ENCODE measurements at regions not wholly inside any gene's neighbourhood (a gene's known extent, or its start where the extent isn't known, plus 50 kb on each side); places are given as distances from the start of the nearest gene placed in this dataset.

GRCh38 chr4:14831416-14831815, 170.9 kb upstream of the CPEB2 start:
- DNase-seq = peak; percentile 61 to 65

GRCh38 chr4:14833053-14833452, 169.2 kb upstream of the CPEB2 start:
- DNase-seq = no peak

DNA sequence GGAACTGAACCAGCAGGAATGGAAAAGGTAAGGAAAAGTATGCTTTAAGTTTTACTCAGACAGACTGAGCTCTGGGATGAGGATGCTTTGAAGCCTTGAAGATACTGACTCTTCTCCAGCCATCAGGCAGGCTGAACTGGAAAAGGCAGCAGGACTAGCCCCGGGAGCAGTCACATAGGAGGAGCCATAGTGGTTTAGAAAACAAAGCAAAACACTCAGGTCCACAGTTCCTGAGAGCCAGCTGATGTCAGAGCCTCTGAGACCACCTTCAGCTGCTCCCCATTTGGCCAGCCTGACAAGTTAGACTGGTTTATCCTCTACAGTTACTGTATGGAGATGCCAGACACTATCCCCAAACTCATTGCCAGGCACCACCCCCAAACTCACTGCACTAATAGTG, 167.9 kb upstream of the CPEB2 start:
- no peak for DNase-seq

- peak in 1 of 2 donors; percentile 40 for DNase-seq
Observed at GRCh38 chr4:14835288-14835687, 167.0 kb upstream of the CPEB2 start.

GRCh38 chr4:14835708-14836425, 166.4 kb upstream of the CPEB2 start:
- DNase-seq = no peak

- DNase-seq = no peak
Observed at GRCh38 chr4:14837860-14838259, 164.4 kb upstream of the CPEB2 start.

DNA sequence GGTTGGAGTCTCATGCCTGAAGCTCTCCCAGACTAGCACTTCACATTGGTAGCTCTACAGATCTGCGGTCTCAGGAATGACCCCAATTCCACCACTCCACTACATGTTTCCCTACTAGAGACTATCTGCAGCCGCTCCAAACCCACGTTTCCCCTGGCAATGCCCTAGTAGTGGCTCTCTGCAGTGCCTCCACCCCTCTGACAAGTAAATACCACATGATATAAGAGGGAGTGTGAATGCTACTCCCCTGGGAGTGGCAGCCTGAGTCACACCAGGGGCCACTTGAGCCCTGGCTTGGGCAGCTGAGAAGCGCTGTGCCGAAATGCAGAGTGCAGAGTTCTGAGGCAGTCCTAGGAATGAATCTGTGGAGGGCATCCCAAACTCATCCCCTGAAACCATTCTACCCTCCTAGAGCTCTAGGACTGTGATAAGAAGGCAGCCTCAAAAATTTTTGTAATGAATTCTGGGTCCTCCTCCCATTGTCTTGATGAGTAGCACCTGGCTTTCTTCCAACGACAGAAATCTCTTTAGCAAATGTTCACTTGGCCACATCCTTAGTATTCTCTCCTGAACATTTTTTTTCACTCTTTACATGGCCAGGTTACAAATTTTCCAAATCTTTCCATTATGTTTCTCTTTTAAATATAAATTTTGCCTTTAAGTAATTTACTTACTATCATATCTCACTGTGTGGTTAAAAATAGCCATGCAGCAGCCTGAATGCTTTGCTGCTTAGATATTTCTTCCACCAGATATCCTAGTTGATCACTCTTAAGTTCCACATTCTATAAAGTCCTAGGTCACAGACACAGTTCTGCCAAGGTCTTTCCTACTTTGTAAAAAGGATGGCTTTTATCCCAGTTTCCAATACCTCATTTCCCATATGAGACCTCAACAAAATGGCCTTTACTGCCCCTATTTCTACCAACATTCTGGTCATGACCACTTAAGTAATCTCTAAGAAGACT, 160.2 kb upstream of the CPEB2 start:
- no peak for DNase-seq

GRCh38 chr4:14842964-14843630, 159.2 kb upstream of the CPEB2 start:
- no peak for DNase-seq

DNA sequence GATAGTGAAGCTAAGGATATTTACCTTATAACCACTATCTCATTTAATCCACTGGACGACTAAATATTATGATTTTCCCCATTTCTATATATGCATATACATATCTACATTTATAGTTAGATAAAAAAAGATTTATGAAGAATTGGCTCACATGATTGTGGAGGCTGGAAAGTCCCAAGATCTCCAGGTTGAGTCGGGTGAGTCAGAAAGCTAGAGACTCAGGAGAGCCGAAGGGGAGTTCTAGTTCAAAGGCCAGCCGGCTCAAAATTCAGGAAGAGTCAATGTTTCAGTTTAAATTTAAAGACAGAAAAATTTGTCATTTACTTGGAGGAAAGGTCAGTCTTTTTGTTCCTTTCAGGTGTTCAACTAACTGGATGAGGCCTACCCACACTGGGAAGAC, 158.2 kb upstream of the CPEB2 start:
- DNase-seq = peak in 1 of 2 donors; percentile 55

DNA sequence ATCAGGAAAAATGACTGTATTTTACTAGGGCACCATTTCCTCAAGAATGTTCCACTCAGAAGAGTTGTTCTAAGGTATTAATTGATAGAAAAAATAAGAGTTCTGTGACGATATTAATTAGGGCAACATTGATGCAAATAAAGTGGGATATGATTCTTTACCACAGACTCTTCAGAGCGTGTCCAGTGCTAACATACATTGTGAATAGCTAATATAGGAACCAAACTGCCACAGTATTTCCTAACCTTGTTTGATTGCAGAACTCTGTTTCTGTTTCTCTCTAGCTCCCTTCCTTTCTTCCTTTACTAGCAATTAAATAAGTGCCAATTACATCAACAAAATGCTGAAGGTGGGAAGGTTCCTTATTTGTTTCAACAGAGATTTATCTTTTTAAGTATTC, 154.1 kb upstream of the CPEB2 start:
- DNase-seq = peak; percentile 77 to 80

GRCh38 chr4:14850455-14851097, 151.7 kb upstream of the CPEB2 start:
- peak; percentile 44 to 61 for DNase-seq

GRCh38 chr4:14853176-14853943, 148.9 kb upstream of the CPEB2 start:
- DNase-seq = no peak

GRCh38 chr4:14855719-14856061, 146.6 kb upstream of the CPEB2 start:
- DNase-seq = no peak

- DNase-seq = peak; percentile 95 to 100
Observed at GRCh38 chr4:14856062-14856933, 146.0 kb upstream of the CPEB2 start.

- peak in 1 of 2 donors; percentile 31 for DNase-seq
Observed at GRCh38 chr4:14856934-14857235, 145.4 kb upstream of the CPEB2 start.

DNA sequence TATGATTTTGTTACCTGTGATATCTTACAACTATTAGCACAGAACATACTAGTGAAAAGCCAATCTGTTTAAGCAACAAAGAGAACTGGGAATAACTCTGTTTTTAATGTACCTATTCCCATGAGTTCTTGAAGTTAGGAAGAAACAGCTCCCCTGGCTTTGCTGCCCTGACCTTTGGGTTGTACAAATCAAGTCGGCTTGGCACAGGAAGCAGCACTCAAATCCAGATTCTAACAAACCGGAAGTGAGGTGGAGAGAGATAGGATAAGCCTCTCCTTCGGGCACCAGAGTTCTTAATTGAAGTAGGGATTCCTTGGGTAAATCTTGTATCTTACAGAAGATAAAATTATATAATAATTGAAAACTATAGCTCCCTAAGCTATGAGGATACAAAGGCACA, 144.8 kb upstream of the CPEB2 start:
- no peak for DNase-seq

DNA sequence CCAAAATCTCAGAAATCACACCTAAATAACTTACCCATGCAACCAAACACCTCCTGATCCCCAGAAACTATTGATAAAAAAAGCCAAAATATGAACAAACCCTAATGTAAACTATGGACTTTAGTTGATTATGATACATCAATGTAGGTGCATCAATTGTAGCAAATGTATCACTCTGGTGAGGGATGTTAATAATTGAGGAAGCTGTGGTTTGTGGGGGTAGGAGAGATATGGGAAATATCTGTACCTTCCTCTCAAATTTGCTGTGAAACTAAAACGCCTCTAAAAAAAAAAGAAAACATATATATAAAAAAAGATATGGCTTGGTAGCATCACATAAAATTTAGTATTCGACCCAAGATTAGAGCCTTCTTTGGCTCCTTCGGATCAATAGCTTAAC, 144.3 kb upstream of the CPEB2 start:
- peak; percentile 44 to 69 for DNase-seq

GRCh38 chr4:14862891-14863290, 139.4 kb upstream of the CPEB2 start:
- no peak for DNase-seq

DNA sequence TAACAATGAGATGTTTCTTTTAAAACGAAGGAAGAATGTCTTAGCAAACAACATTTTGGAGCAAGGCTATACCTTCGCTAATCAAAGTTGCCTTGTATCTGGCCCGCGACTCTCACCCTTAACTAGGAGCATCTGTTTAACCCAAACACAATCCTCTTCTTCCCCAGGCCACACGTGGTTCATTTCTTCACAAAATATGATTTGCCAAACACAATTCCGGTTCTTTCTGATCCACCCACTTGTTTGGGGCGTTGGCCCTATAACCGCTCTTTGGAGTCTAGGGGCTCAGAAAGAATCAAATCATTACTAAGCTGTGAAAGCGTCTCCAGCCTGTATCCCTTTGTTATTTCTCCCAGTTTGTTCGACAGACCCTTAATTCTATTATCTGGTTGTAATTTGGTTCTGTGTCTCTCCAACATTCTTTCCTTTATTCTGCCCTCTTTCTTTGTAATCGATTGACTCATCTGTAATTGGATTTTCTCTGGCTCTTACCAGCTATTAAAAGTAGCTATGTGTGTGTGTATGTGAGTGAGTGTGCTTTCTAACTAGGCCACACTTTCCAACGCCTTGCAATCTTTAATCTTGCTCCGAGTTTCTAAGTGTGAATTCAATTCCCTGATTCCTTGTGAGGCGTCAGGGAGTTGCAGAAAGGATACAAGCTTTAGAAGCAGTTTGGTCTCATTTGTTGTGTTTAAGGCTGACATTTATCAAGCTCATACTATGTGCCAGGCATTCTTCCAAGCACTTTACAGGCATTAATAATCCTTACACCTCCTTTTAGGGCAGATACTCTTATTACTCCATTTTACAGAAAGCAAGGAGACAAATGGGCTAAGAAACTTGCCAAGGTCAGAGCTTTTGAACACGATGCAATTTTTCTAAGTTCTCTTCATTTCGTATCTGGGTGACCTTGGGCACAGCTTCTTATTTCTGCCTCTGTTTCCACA, 138.6 kb upstream of the CPEB2 start:
- no peak for DNase-seq

- DNase-seq = peak; percentile 79 to 83
Observed at GRCh38 chr4:14864365-14865030, 137.8 kb upstream of the CPEB2 start.

Data from inflammatory macrophage treated with lipopolysaccharide for 1 hour (primary cell).